Mesendoderm (in vitro differentiated cells): ENCODE measurements at regions not wholly inside any gene's neighbourhood (a gene's known extent, or its start where the extent isn't known, plus 50 kb on each side); places are given as distances from the start of the nearest gene placed in this dataset.

Source experiments
- DNase-seq: peaks from one replicate; pipeline ENCODE4 v3.0.0; 2013
- H2AK5ac ChIP-seq: 2 replicates; pipeline ENCODE4 v1.6.1; 2013; ENCODE audit warnings: low read length, inconsistent platforms
- H2BK120ac ChIP-seq: 2 replicates; pipeline ENCODE4 v1.6.1; 2013; ENCODE audit warnings: low read depth, mild to moderate bottlenecking, low read length, moderate library complexity, mixed read lengths
- H2BK15ac ChIP-seq: replicated peaks from 2 replicates; pipeline ENCODE4 v1.6.1; 2013; ENCODE audit warnings: low read depth, mild to moderate bottlenecking, moderate library complexity
- H2BK5ac ChIP-seq: 2 replicates; pipeline ENCODE4 v1.6.1; 2013; ENCODE audit warnings: low read length, inconsistent platforms
- H3K18ac ChIP-seq: 2 replicates; pipeline ENCODE4 v1.6.1; 2013; ENCODE audit warnings: mild to moderate bottlenecking, low read length, mixed read lengths
- H3K23ac ChIP-seq: one replicate; pipeline ENCODE4 v1.6.1; 2013; ENCODE audit warnings: low read length
- H3K27ac ChIP-seq: 2 replicates; pipeline ENCODE4 v1.5.1; 2013; ENCODE audit warnings: low read depth, mild to moderate bottlenecking, inconsistent platforms, low read length, moderate library complexity
- H3K27me3 ChIP-seq: 2 replicates; pipeline ENCODE4 v1.6.1; 2013; ENCODE audit warnings: low read length, control low read depth, mild to moderate bottlenecking, inconsistent platforms; ENCODE audit not compliant: insufficient read depth, poor library complexity
- H3K36me3 ChIP-seq: 2 replicates; pipeline ENCODE4 v1.6.1; 2013; ENCODE audit warnings: low read length, inconsistent platforms; ENCODE audit not compliant: control insufficient read depth, insufficient read depth
- H3K4ac ChIP-seq: one replicate; pipeline ENCODE4 v1.6.1; 2013; ENCODE audit warnings: low read depth, mild to moderate bottlenecking, low read length, moderate library complexity
- H3K4me1 ChIP-seq: 2 replicates; pipeline ENCODE4 v1.6.1; 2013; ENCODE audit warnings: low read depth, low read length, inconsistent platforms; ENCODE audit not compliant: control insufficient read depth
- H3K4me2 ChIP-seq: 2 replicates; pipeline ENCODE4 v1.6.1; 2013; ENCODE audit warnings: low read length
- H3K4me3 ChIP-seq: 2 replicates; pipeline ENCODE4 v1.5.1; 2013; ENCODE audit warnings: mild to moderate bottlenecking, low read length
- H3K56ac ChIP-seq: one replicate; pipeline ENCODE4 v1.6.1; 2013; ENCODE audit warnings: low read length
- H3K79me1 ChIP-seq: 2 replicates; pipeline ENCODE4 v1.6.1; 2013; ENCODE audit warnings: low read length, inconsistent platforms
- H3K79me2 ChIP-seq: 2 replicates; pipeline ENCODE4 v1.6.1; 2013; ENCODE audit warnings: mild to moderate bottlenecking, low read length; ENCODE audit not compliant: control insufficient read depth, insufficient read depth
- H3K9ac ChIP-seq: 2 replicates; pipeline ENCODE4 v1.6.1; 2013; ENCODE audit warnings: low read length, inconsistent platforms
- H4K5ac ChIP-seq: one replicate; pipeline ENCODE4 v1.6.1; 2013; ENCODE audit warnings: low read length
- H4K8ac ChIP-seq: one replicate; pipeline ENCODE4 v1.6.1; 2013; ENCODE audit warnings: low read depth, mild to moderate bottlenecking, control low read depth, low read length, moderate library complexity
- WGBS: extraction: QIAGEN DNeasy Blood & Tissue Kit; methylation state at CpG from one replicate; pipeline ENCODE4 v1.1.7; 2013; ENCODE audit warnings: low lambda C conversion rate, missing lambda C conversion rate; ENCODE audit not compliant: insufficient coverage; ENCODE audit errors: extremely low coverage; 5-methylcytosine and 5-hydroxymethylcytosine counted together

DNA sequence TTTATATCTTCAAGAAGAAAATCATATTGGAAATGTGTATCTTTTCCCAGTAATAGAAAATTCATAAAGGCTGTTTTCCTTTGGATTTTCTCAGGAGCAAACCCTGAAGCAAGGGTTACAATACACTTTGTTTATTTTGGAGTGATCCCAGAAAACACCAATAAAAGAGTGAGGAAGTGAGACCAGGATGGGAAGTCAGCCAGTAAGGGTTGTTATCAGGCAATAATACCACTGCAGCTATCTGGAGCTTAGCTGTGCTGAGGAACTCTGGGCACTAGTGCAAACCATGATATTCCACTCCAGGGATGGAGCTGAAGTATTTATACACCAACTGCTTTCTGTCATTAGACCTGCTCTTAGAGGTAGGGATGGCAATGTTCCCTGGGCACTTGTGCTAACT is 1002.3 kb downstream of the FLRT2 start:
- Histone ChIP-seq H3K4me1 (no peaks in the 10 kb centered on the region), H4K8ac (no peak overlapping the region), H3K4me3 (no peak overlapping the region), H2BK15ac (no peak overlapping the region), H3K4me2 (no peak overlapping the region), H2BK5ac (no peak overlapping the region), H3K4ac (no peak overlapping the region), H3K79me2 (no peaks in the 10 kb centered on the region), H2AK5ac (no peak overlapping the region), H3K36me3 (no peaks in the 10 kb centered on the region), H3K18ac (no peak overlapping the region), H3K23ac (no peak overlapping the region), H3K27me3 (no peaks in the 10 kb centered on the region), H3K56ac (no peak overlapping the region), H3K9ac (no peak overlapping the region), H3K27ac (no peak overlapping the region), H2BK120ac (no peak overlapping the region), H3K79me1 (no peaks in the 10 kb centered on the region), H4K5ac (no peak overlapping the region)
- no peak for DNase-seq

DNA sequence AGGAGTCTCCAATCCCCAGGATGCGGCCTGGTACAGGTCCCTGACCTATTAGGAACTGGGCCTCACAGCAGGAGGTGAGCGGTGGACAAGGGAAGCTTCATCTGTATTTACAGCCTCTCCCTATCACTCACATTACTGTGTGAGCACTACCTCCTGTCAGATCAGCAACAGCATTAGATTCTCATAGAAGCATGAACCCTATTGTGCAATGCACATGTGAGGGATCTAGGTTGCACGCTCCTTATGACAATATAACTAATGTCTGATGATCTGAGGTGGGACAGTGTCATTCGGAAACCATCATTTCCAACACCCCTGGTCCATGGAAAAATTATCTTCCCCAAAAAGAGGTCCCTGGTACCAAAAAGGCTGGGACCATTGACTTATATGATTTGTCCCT is 1000.5 kb downstream of the FLRT2 start:
- no peak overlapping the region for H3K23ac ChIP-seq
- no peak overlapping the region for H3K18ac ChIP-seq
- H3K4me3 ChIP-seq: no peak overlapping the region
- no CpG with 5 or more reads among the region's 4 CpGs for WGBS
- no peak overlapping the region for H2AK5ac ChIP-seq
- H2BK15ac ChIP-seq: no peak overlapping the region
- no peak overlapping the region for H3K4me2 ChIP-seq
- H2BK120ac ChIP-seq: no peak overlapping the region
- H3K4me1 ChIP-seq: no peaks in the 10 kb centered on the region
- H3K27ac ChIP-seq: no peak overlapping the region
- no peaks in the 10 kb centered on the region for H3K36me3 ChIP-seq
- H4K5ac ChIP-seq: no peak overlapping the region
- H3K79me1 ChIP-seq: no peaks in the 10 kb centered on the region
- H3K4ac ChIP-seq: no peak overlapping the region
- H3K9ac ChIP-seq: no peak overlapping the region
- no peak overlapping the region for H3K56ac ChIP-seq
- H3K27me3 ChIP-seq: no peaks in the 10 kb centered on the region
- H4K8ac ChIP-seq: no peak overlapping the region
- H2BK5ac ChIP-seq: no peak overlapping the region
- no peak for DNase-seq
- H3K79me2 ChIP-seq: no peaks in the 10 kb centered on the region

DNA sequence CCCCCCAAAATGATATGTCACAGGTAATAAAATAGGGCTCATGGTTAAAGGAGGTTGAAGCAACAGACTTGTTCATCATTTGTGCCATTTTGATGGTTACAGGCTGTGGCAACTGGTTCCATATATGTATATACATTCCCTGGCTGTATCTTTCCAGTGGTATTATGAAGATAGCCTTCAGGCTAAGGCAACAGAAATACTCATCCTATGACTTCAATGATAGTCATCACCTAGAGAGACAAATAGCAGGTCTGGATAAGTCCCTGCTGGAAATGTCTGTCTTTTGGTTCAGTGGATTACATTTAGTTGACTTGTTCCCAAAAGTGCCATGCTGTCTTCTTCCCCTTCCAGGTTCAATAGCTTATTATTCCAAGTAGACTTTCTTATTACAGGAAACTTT is 997.4 kb downstream of the FLRT2 start:
- H3K27me3 ChIP-seq: no peaks in the 10 kb centered on the region
- no peaks in the 10 kb centered on the region for H3K79me2 ChIP-seq
- no peak overlapping the region for H2BK120ac ChIP-seq
- no peak overlapping the region for H3K4me3 ChIP-seq
- no peak overlapping the region for H2BK15ac ChIP-seq
- no peaks in the 10 kb centered on the region for H3K79me1 ChIP-seq
- no peaks in the 10 kb centered on the region for H3K4me1 ChIP-seq
- H3K9ac ChIP-seq: no peak overlapping the region
- no peaks in the 10 kb centered on the region for H3K36me3 ChIP-seq
- no peak overlapping the region for H4K5ac ChIP-seq
- no peak overlapping the region for H3K4ac ChIP-seq
- H3K18ac ChIP-seq: no peak overlapping the region
- H3K23ac ChIP-seq: no peak overlapping the region
- no peak overlapping the region for H3K56ac ChIP-seq
- no peak overlapping the region for H4K8ac ChIP-seq
- no peak for DNase-seq
- no peak overlapping the region for H2AK5ac ChIP-seq
- H3K4me2 ChIP-seq: no peak overlapping the region
- no peak overlapping the region for H3K27ac ChIP-seq
- no peak overlapping the region for H2BK5ac ChIP-seq

DNA sequence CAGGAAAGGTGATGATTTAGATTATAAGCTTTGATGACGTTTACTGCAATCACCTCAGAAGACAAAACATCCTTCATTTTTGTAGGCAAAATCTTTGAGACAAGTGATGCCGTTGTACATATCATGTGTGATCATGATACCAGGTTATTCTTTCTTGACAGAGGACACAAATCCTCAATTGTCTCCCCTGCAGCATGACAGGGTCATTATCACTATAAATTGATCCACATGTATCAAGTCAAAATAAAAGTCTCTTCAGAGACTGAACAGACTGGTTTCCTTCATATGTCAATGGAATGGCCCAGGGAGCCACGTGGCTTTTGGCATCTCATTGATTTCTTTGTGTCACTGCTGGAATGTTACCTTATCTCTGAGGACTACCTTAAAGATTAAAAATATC is 995.7 kb downstream of the FLRT2 start:
- H2AK5ac ChIP-seq: no peak overlapping the region
- H3K4me1 ChIP-seq: no peaks in the 10 kb centered on the region
- no peaks in the 10 kb centered on the region for H3K36me3 ChIP-seq
- no peaks in the 10 kb centered on the region for H3K27me3 ChIP-seq
- no peak overlapping the region for H2BK120ac ChIP-seq
- no peak overlapping the region for H4K8ac ChIP-seq
- H2BK5ac ChIP-seq: no peak overlapping the region
- no peak overlapping the region for H2BK15ac ChIP-seq
- no peak overlapping the region for H3K9ac ChIP-seq
- no peak for DNase-seq
- no peak overlapping the region for H4K5ac ChIP-seq
- H3K56ac ChIP-seq: no peak overlapping the region
- H3K18ac ChIP-seq: no peak overlapping the region
- H3K4me3 ChIP-seq: no peak overlapping the region
- H3K79me2 ChIP-seq: no peaks in the 10 kb centered on the region
- H3K4me2 ChIP-seq: no peak overlapping the region
- H3K27ac ChIP-seq: no peak overlapping the region
- H3K23ac ChIP-seq: no peak overlapping the region
- no peak overlapping the region for H3K4ac ChIP-seq
- H3K79me1 ChIP-seq: no peaks in the 10 kb centered on the region
- WGBS: no CpG with 5 or more reads among the region's 3 CpGs

DNA sequence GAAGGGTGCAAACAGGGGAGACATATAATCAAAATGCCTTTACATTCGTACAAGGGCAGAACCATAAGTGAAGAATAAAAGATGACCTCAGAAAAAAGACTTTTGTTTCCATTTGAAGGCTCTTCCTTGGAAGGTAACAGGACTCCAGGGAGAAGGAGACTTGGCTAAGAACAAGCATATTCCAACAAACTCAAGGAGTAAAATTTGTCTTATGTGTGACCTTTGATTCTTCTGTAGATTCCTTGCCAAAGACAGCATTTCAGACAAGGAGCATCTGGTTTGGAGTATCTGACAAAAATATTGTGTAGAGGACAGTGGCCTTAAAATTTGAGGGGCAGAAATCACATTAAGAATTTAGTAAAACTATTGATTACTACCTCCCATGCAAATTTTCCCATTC is 991.9 kb downstream of the FLRT2 start:
- Histone ChIP-seq H3K9ac (no peak overlapping the region), H3K79me2 (no peaks in the 10 kb centered on the region), H2BK15ac (no peak overlapping the region), H3K4me1 (no peaks in the 10 kb centered on the region), H3K27me3 (no peaks in the 10 kb centered on the region), H3K4me3 (no peak overlapping the region), H3K23ac (no peak overlapping the region), H2BK120ac (no peak overlapping the region), H3K18ac (no peak overlapping the region), H3K36me3 (no peaks in the 10 kb centered on the region), H4K8ac (no peak overlapping the region), H3K4me2 (no peak overlapping the region), H3K56ac (no peak overlapping the region), H2AK5ac (no peak overlapping the region), H3K4ac (no peak overlapping the region), H3K27ac (no peak overlapping the region), H3K79me1 (no peaks in the 10 kb centered on the region), H2BK5ac (no peak overlapping the region), H4K5ac (no peak overlapping the region)
- DNase-seq: no peak
- WGBS: no CpG with 5 or more reads among the region's 1 CpG

DNA sequence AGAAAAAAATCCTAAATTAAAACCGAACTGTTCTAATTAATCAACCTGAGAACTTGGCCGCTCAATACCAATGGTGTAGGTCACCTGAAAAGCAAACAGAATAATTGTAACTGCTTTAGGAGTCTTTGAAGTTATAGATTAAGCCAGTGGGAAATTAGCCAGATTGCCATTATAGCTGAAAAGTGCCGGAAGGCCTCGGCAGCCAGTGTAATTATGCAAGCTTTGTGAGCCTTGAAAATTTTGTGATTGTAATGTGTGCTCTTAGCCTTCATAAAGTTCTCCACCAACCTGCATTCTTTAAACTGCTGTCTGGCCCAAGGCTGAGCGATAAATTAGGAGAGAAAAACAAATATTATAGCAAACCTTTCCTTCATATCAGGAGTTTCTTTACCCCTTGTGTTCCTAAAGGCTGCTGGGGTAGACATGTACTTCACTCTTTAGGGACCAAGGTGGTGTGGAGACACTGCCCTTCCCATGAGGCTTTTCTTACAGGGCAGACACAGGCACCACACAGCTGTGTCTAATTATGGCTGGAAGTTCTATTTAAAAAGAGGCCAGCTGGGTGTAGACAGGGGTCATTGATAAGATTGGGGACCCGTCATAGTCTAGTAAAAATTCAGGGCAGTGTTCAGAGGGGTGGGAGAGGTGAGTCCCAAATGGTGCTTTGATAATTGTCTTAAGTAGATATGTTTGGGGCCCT is 991.2 kb downstream of the FLRT2 start:
- H3K79me2 ChIP-seq: no peaks in the 10 kb centered on the region
- WGBS: no CpG with 5 or more reads among the region's 6 CpGs
- H3K4me1 ChIP-seq: no peaks in the 10 kb centered on the region
- H2BK5ac ChIP-seq: no peak overlapping the region
- H3K4ac ChIP-seq: no peak overlapping the region
- no peak overlapping the region for H3K4me2 ChIP-seq
- H2BK15ac ChIP-seq: no peak overlapping the region
- H3K27me3 ChIP-seq: no peaks in the 10 kb centered on the region
- no peak overlapping the region for H2AK5ac ChIP-seq
- H3K79me1 ChIP-seq: no peaks in the 10 kb centered on the region
- no peak for DNase-seq
- H3K27ac ChIP-seq: no peak overlapping the region
- no peak overlapping the region for H2BK120ac ChIP-seq
- H3K9ac ChIP-seq: no peak overlapping the region
- H3K23ac ChIP-seq: no peak overlapping the region
- no peak overlapping the region for H3K18ac ChIP-seq
- no peak overlapping the region for H3K56ac ChIP-seq
- no peak overlapping the region for H4K8ac ChIP-seq
- no peak overlapping the region for H4K5ac ChIP-seq
- H3K36me3 ChIP-seq: no peaks in the 10 kb centered on the region
- no peak overlapping the region for H3K4me3 ChIP-seq
